Transverse colon (tissue), 4 donors: ENCODE measurements at regions not wholly inside any gene's neighbourhood (a gene's known extent, or its start where the extent isn't known, plus 50 kb on each side); places are given as distances from the start of the nearest gene placed in this dataset.
A peak's percentile ranks its signal among the peaks of the same experiment; 100 is the strongest.

ENCODE experiments used
- DNase-seq: peaks from one replicate; pipeline ENCODE4 v3.0.0-alpha.2; 2019
- H3K27ac ChIP-seq, 4 donors: fragments of 200-600 bp; sonication (generic); 2 replicates each; pipeline ENCODE4 v1.5.1; 2016 to 2018; ENCODE audit warnings: inconsistent platforms in 4 of 4
- H3K27me3 ChIP-seq: fragments of 200-600 bp; sonication (generic); 2 replicates; pipeline ENCODE4 v1.5.1; 2017; ENCODE audit warnings: inconsistent platforms
- H3K36me3 ChIP-seq, 4 donors: fragments of 200-600 bp; sonication (generic); 2 replicates each; pipeline ENCODE4 v1.5.1; 2017 to 2019; ENCODE audit warnings: inconsistent platforms in 4 of 4
- H3K4me1 ChIP-seq, 4 donors: fragments of 200-600 bp; sonication (generic); 2 replicates each; pipeline ENCODE4 v1.5.1; 2017 to 2020; ENCODE audit warnings: inconsistent platforms in 4 of 4
- H3K4me3 ChIP-seq, 4 donors: fragments of 200-600 bp; sonication (generic); 1 replicate in 1 of 4; 2 replicates in 3 of 4; pipeline versions ENCODE4 v1.5.1 to v1.6.1; 2017 to 2019; ENCODE audit warnings: inconsistent platforms in 4 of 4
- H3K9me3 ChIP-seq, 2 donors: fragments of 200-600 bp; sonication (generic); 2 replicates each; pipeline ENCODE4 v1.5.1; 2017 to 2019; ENCODE audit warnings: inconsistent platforms in 2 of 2
- EP300 ChIP-seq: sonication (generic); formaldehyde crosslinking; IDR thresholded peaks from one replicate; pipeline ENCODE4 v1.6.1; 2017; ENCODE audit warnings: antibody characterized with exemption, low read depth
- POLR2A ChIP-seq: fragments of 450-650 bp; IDR thresholded peaks from one replicate; pipeline ENCODE4 v1.6.1; 2016; ENCODE audit warnings: antibody characterized with exemption, mild to moderate bottlenecking, moderate library complexity
- POLR2AphosphoS5 ChIP-seq, 3 donors: sonication (generic); formaldehyde crosslinking; IDR thresholded peaks; one replicate each; pipeline ENCODE4 v1.6.1; 2016; ENCODE audit warnings: antibody characterized with exemption in 3 of 3
- WGBS, 2 donors: methylation state at CpG; one replicate each; pipeline ENCODE4 v1.1.5; 2018; ENCODE audit warnings: low coverage in 1 of 2; 5-methylcytosine and 5-hydroxymethylcytosine counted together
- in situ Hi-C, 4 donors: fragments of 200-750 bp; cut with MboI; loops; one replicate each; pipeline versions ENCODE4 v1.15.0 to v1.15.1; 2017; ENCODE audit warnings: low sequenced_read_pairs in 3 of 4, low pct_ligation_motif_present in 1 of 4, low pct_unique_long_range_greater_than_20kb in 1 of 4
- intact Hi-C: fragments of 100-400 bp; cut with DNase I; formaldehyde crosslinking; loops from one replicate; pipeline ENCODE4 v1.15.1; 2023; ENCODE audit warnings: low total_unique reads
- TF ChIP-seq, protein P1 (sequence below), 5 experiments: fragments of 200-600 bp in 3 of 5; fragments of 450-650 bp in 2 of 5; sonication (generic) in 3 of 5; IDR thresholded peaks; 1 replicate in 2 of 5; 2 replicates in 3 of 5; pipeline ENCODE4 v1.5.1; 2016 to 2017; ENCODE audit warnings: antibody characterized with exemption in 5 of 5, inconsistent platforms in 3 of 5, mild to moderate bottlenecking in 2 of 5, moderate library complexity in 1 of 5

DNA sequence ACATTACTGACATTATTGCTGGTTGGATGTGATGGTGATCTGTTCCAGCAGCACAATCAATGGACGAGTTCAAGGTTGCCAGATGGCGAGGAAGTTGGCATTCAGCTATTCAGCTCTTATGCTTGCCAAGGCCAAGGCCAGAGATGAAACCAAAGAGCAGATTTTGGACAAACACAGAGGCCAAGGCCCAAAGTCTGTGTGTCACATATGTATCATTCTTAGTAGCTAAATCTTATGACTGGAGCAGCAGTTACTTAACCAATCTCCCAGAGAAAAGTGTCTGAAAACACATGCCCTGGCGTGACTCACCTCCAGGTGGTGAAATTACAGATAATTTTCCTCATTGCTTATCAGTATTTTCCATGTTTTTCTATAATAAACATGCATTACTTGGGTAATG is 189.0 kb upstream of the EGFLAM start:
- in situ Hi-C loops (no loop called here), intact Hi-C loops (no loop called here)
- H3K27ac ChIP-seq, result no peak overlapping the region

DNA sequence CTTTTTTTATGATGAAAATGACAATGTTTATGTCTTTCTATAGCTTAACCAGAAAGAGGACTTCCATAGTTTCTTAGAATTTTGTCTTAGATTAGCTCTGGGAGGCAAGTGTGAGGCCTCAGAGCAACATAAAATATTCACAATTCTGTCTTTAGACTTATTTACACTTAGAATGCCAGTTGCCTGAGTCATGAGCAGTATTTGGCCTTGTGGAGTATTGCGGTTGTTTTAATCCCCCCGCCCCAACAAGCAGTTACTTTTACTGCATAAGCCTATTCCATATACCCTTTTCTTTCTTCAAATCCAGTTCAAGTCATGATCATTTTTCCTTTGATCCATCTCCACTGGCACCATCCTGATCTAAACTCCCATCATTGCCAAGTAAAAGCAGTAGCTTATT is 198.0 kb upstream of the EGFLAM start:
- in situ Hi-C loops, result no loop called here
- Histone ChIP-seq H3K27me3 (no peaks in the 10 kb centered on the region), H3K4me3 (no peak overlapping the region), H3K36me3 (no peaks in the 10 kb centered on the region), H3K9me3 (no peaks in the 10 kb centered on the region), H3K4me1 (no peaks in the 10 kb centered on the region), H3K27ac (peak overlapping the region in 3 of 4 donors; percentile 37 to 45 (median 37))
- no peak for TF ChIP-seq POLR2AphosphoS5 (IDR thresholded peaks at IDR 0.05)
- TF ChIP-seq EP300, result no peak
- no peak for TF ChIP-seq POLR2A
- TF ChIP-seq, protein P1, sequence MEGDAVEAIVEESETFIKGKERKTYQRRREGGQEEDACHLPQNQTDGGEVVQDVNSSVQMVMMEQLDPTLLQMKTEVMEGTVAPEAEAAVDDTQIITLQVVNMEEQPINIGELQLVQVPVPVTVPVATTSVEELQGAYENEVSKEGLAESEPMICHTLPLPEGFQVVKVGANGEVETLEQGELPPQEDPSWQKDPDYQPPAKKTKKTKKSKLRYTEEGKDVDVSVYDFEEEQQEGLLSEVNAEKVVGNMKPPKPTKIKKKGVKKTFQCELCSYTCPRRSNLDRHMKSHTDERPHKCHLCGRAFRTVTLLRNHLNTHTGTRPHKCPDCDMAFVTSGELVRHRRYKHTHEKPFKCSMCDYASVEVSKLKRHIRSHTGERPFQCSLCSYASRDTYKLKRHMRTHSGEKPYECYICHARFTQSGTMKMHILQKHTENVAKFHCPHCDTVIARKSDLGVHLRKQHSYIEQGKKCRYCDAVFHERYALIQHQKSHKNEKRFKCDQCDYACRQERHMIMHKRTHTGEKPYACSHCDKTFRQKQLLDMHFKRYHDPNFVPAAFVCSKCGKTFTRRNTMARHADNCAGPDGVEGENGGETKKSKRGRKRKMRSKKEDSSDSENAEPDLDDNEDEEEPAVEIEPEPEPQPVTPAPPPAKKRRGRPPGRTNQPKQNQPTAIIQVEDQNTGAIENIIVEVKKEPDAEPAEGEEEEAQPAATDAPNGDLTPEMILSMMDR (IDR thresholded peaks at IDR 0.05), result no peak
- intact Hi-C loops, result no loop called here
- 60 to 82% methylated on average over 2 of the region's 2 CpGs for WGBS, 2 donors
- DNase-seq, result no peak

More for the DNA sequence above, 189.0 kb upstream of the EGFLAM start:
- TF ChIP-seq EP300 (no peak), POLR2A (no peak), POLR2AphosphoS5 (IDR thresholded peaks at IDR 0.05) (no peak)
- TF ChIP-seq, protein P1 (IDR thresholded peaks at IDR 0.05), result no peak
- 55 to 65% methylated on average over 1 to 3 of the region's 3 CpGs for WGBS, 2 donors
- no peaks in the 10 kb centered on the region for H3K36me3 ChIP-seq
- H3K27me3 ChIP-seq, result no peaks in the 10 kb centered on the region
- no peak overlapping the region for H3K4me3 ChIP-seq
- no peak for DNase-seq
- no peaks in the 10 kb centered on the region for H3K4me1 ChIP-seq
- no peaks in the 10 kb centered on the region for H3K9me3 ChIP-seq

GRCh38 chr5:38059876-38060275 is 198.5 kb upstream of the EGFLAM start:
- in situ Hi-C loops (no loop called here), intact Hi-C loops (no loop called here)
- no peaks in the 10 kb centered on the region for H3K9me3 ChIP-seq
- DNase-seq, result no peak
- TF ChIP-seq EP300 (no peak), POLR2AphosphoS5 (IDR thresholded peaks at IDR 0.05) (no peak), POLR2A (no peak)
- TF ChIP-seq, protein P1 (IDR thresholded peaks at IDR 0.05), result no peak
- 65 to 68% methylated on average over 6 of the region's 6 CpGs for WGBS, 2 donors
- no peak overlapping the region for H3K4me3 ChIP-seq
- H3K27ac ChIP-seq, result peak overlapping the region in 3 of 4 donors; percentile 37 to 39 (median 37)
- no peaks in the 10 kb centered on the region for H3K27me3 ChIP-seq
- H3K36me3 ChIP-seq, result no peaks in the 10 kb centered on the region
- no peaks in the 10 kb centered on the region for H3K4me1 ChIP-seq

DNA sequence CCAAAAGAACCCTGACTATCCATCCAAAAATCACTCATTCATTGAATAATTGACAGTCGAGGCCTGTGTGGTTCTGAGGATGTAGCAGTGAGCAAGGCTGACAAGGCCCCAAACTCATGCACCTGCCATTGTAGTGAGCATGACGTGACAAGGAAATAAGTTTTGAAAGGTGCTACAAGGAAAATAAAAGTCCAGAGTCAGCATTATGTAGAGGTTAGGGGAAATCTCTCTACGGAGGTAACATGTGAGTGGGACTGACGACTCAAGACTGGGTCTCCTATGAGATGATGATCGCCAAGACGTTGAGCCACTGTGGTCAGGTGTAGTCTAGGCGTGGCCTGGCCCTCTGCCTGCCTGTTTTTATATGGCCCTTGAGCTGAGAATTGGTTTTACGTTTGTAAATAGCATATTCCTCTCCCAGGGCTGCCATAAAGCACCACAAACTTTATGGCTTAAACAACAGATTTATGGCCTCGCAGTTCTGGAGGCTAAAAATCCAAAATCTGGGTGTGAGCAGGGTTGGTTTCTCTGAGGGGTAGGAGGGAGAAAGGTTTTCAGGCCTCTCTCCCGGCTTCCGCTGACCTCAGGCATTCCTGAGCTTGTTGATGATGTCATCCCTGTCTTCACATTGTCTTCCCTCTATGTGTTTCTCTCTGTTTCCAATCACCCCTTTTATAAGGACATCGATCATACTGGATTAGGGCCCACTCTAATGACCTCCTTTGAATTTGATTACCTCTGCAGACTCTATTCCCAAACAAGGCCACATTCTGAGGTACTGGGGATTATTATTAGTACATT is 206.4 kb upstream of the EGFLAM start:
- peak; percentile 17 for DNase-seq
- H3K4me1 ChIP-seq, result no peaks in the 10 kb centered on the region
- H3K27ac ChIP-seq, result no peak overlapping the region
- intact Hi-C loops, result no loop called here
- TF ChIP-seq POLR2AphosphoS5 (IDR thresholded peaks at IDR 0.05) (no peak), POLR2A (no peak), EP300 (no peak)
- TF ChIP-seq, protein P1 (IDR thresholded peaks at IDR 0.05), result no peak
- no peaks in the 10 kb centered on the region for H3K36me3 ChIP-seq
- H3K4me3 ChIP-seq, result no peak overlapping the region
- H3K27me3 ChIP-seq, result no peaks in the 10 kb centered on the region
- WGBS, 2 donors, result 42 to 48% methylated on average over 11 to 12 of the region's 12 CpGs
- no peaks in the 10 kb centered on the region for H3K9me3 ChIP-seq
- in situ Hi-C loops, result no loop called here
